ENCODE measurements at regions not wholly inside any gene's neighbourhood (a gene's known extent, or its start where the extent isn't known, plus 50 kb on each side); places are given as distances from the start of the nearest gene placed in this dataset.

GRCh38 chr4:119841361-119841760 is 212.8 kb upstream of the PDE5A start:
- H3K27ac ChIP-seq: no peak overlapping the region
- no peak for TF ChIP-seq CTCF (conservative IDR thresholded peaks at IDR 0.05)
- TF ChIP-seq ZFX (IDR thresholded peaks at IDR 0.05): no peak

GRCh38 chr4:119835613-119835910 is 207.0 kb upstream of the PDE5A start:
- TF ChIP-seq CTCF (conservative IDR thresholded peaks at IDR 0.05): no peak
- TF ChIP-seq ZFX (IDR thresholded peaks at IDR 0.05): no peak
- no peak overlapping the region for H3K27ac ChIP-seq

- H3K27ac ChIP-seq: no peak overlapping the region
- TF ChIP-seq CTCF (conservative IDR thresholded peaks at IDR 0.05) (no peak), ZFX (IDR thresholded peaks at IDR 0.05) (no peak)
Observed at GRCh38 chr4:119834906-119835612, 206.5 kb upstream of the PDE5A start.

GRCh38 chr4:119833611-119834010 is 205.0 kb upstream of the PDE5A start:
- H3K27ac ChIP-seq: no peak overlapping the region
- TF ChIP-seq ZFX (IDR thresholded peaks at IDR 0.05) (no peak), CTCF (conservative IDR thresholded peaks at IDR 0.05) (no peak)

GRCh38 chr4:119832776-119833175 is 204.2 kb upstream of the PDE5A start:
- H3K27ac ChIP-seq: no peak overlapping the region
- TF ChIP-seq ZFX (IDR thresholded peaks at IDR 0.05) (no peak), CTCF (conservative IDR thresholded peaks at IDR 0.05) (no peak)

- TF ChIP-seq CTCF (conservative IDR thresholded peaks at IDR 0.05): no peak
- TF ChIP-seq ZFX (IDR thresholded peaks at IDR 0.05): no peak
- H3K27ac ChIP-seq: no peak overlapping the region
Observed at GRCh38 chr4:119829326-119829725, 200.7 kb upstream of the PDE5A start.

- no peak for TF ChIP-seq ZFX (IDR thresholded peaks at IDR 0.05)
- no peak for TF ChIP-seq CTCF (conservative IDR thresholded peaks at IDR 0.05)
- H3K27ac ChIP-seq: no peak overlapping the region
Observed at GRCh38 chr4:119825696-119826095, 197.1 kb upstream of the PDE5A start.
